Lung (tissue), 11 donors: ENCODE measurements at regions not wholly inside any gene's neighbourhood (a gene's known extent, or its start where the extent isn't known, plus 50 kb on each side); places are given as distances from the start of the nearest gene placed in this dataset.
"Not testable (repeated sequence)": the region's sequence is repeated elsewhere in the genome, so short reads cannot be mapped to it uniquely, and the experiment has no call there.

Experiments used
- ATAC-seq: fragments of 200-7000 bp; cut with Tn5 transposase; one replicate; pipeline ENCODE4 v1.9.1; 2020; ENCODE audit warnings: moderate number of reproducible peaks; ENCODE audit not compliant: insufficient read depth, low FRiP score
- DNase-seq, 3 donors: peaks; one replicate each; pipeline ENCODE4 v3.0.0-alpha.2; 2013 to 2017
- H3K27ac ChIP-seq, 2 donors: one replicate each; pipeline ENCODE4 v1.5.1; 2013; ENCODE audit warnings: mild to moderate bottlenecking in 2 of 2, moderate library complexity in 2 of 2, control low read depth in 1 of 2, inconsistent platforms in 1 of 2, low read depth in 1 of 2, low read length in 1 of 2
- H3K27me3 ChIP-seq, 3 donors: one replicate each; pipeline ENCODE4 v1.5.1; 2013; ENCODE audit warnings: low read length in 2 of 3; ENCODE audit not compliant: control insufficient read depth in 3 of 3, insufficient read depth in 3 of 3
- H3K36me3 ChIP-seq, 4 donors: one replicate each; pipeline ENCODE4 v1.5.1; 2013; ENCODE audit warnings: low read length in 4 of 4, mild to moderate bottlenecking in 1 of 4, moderate library complexity in 1 of 4; ENCODE audit not compliant: control insufficient read depth in 4 of 4, insufficient read depth in 4 of 4
- H3K4me1 ChIP-seq, 5 donors: one replicate each; pipeline ENCODE4 v1.5.1; 2013; ENCODE audit warnings: low read length in 5 of 5, mild to moderate bottlenecking in 2 of 5, moderate library complexity in 1 of 5; ENCODE audit not compliant: control insufficient read depth in 5 of 5, insufficient read depth in 5 of 5
- H3K4me3 ChIP-seq: one replicate; pipeline ENCODE4 v1.5.1; 2013; ENCODE audit warnings: mild to moderate bottlenecking, control low read depth, moderate library complexity
- H3K9ac ChIP-seq, 2 donors: one replicate each; pipeline ENCODE4 v1.5.1; 2013; ENCODE audit warnings: low read length in 2 of 2, control low read depth in 1 of 2; ENCODE audit not compliant: insufficient read depth in 1 of 2
- H3K9me3 ChIP-seq, 4 donors: one replicate each; pipeline ENCODE4 v1.5.1; 2013; ENCODE audit warnings: low read length in 3 of 4, mild to moderate bottlenecking in 1 of 4, moderate library complexity in 1 of 4; ENCODE audit not compliant: control insufficient read depth in 4 of 4, insufficient read depth in 3 of 4
- CTCF ChIP-seq: IDR thresholded peaks from 2 replicates; pipeline ENCODE4 v1.5.1; 2012; ENCODE audit warnings: mild to moderate bottlenecking; ENCODE audit errors: control extremely low read depth, extremely low read depth
- WGBS, 2 donors: extraction: QIAGEN DNeasy Blood & Tissue Kit; methylation state at CpG; one replicate each; pipeline ENCODE4 v1.1.7; 2013; 5-methylcytosine and 5-hydroxymethylcytosine counted together
- donor health status: control.
- donor health status: control.
- donor health status: Bipolar disorder and iron deficiency.
- donor health status: healthy.
- donor health status: DM: yes; HTN: yes; CAD: no.

- not testable (repeated sequence) for H3K36me3 ChIP-seq, H3K4me1 ChIP-seq, H3K9ac ChIP-seq, H3K27me3 ChIP-seq, H3K27ac ChIP-seq, DNase-seq, H3K9me3 ChIP-seq, H3K4me3 ChIP-seq, ATAC-seq
- WGBS, 2 donors = 74 to 89% methylated on average over 2 of the region's 2 CpGs
These were observed 50.3 kb upstream of the AGTPBP1 start for GRCh38 chr9:85792057-85792456.

GRCh38 chr9:85802978-85803695 lies 61.4 kb upstream of the AGTPBP1 start:
- not testable (repeated sequence) for DNase-seq, H3K9ac ChIP-seq, ATAC-seq, H3K36me3 ChIP-seq, H3K9me3 ChIP-seq, H3K27ac ChIP-seq, H3K27me3 ChIP-seq, H3K4me1 ChIP-seq, H3K4me3 ChIP-seq
- WGBS, 2 donors = 53 to 64% methylated on average over 6 of the region's 6 CpGs

GRCh38 chr9:85804847-85805133 lies 63.0 kb upstream of the AGTPBP1 start:
- peaks cover 0 to 12% (median 6%) of the 10 kb centered on the region in 4 donors for H3K36me3 ChIP-seq
- not testable (repeated sequence) for DNase-seq, H3K4me1 ChIP-seq, H3K9ac ChIP-seq, ATAC-seq, H3K9me3 ChIP-seq, H3K27me3 ChIP-seq
- H3K4me3 ChIP-seq = peak overlapping the region; percentile 73
- WGBS, 2 donors = 1 to 2% methylated on average over 9 to 16 of the region's 16 CpGs
- H3K27ac ChIP-seq = peak overlapping the region; percentile 12 to 87

- H3K9me3 ChIP-seq, H3K27me3 ChIP-seq, H3K4me1 ChIP-seq: not testable (repeated sequence)
- Histone ChIP-seq H3K9ac (peak overlapping the region; percentile 63 to 76), H3K4me3 (peak overlapping the region; percentile 73), H3K27ac (peak overlapping the region; percentile 93 to 95), H3K36me3 (peaks cover 0 to 12% (median 6%) of the 10 kb centered on the region in 4 donors)
- ATAC-seq (peak; percentile 92), DNase-seq (peak; percentile 70 to 83 (median 75))
- 0 to 1% methylated on average over 63 to 111 of the region's 111 CpGs for WGBS, 2 donors
- peak; percentile 5 for TF ChIP-seq CTCF
These were observed 63.6 kb upstream of the AGTPBP1 start for GRCh38 chr9:85805134-85806005.

GRCh38 chr9:85808329-85808728 lies 66.6 kb upstream of the AGTPBP1 start:
- not testable (repeated sequence) for H3K27me3 ChIP-seq, H3K27ac ChIP-seq, H3K9me3 ChIP-seq, DNase-seq, ATAC-seq, H3K4me3 ChIP-seq, H3K9ac ChIP-seq, H3K4me1 ChIP-seq
- peaks cover 0 to 12% (median 7%) of the 10 kb centered on the region in 4 donors for H3K36me3 ChIP-seq
- WGBS, 2 donors = 93 to 98% methylated on average over 2 of the region's 2 CpGs

- H3K27me3 ChIP-seq, H3K36me3 ChIP-seq, H3K27ac ChIP-seq, H3K9ac ChIP-seq, H3K4me3 ChIP-seq, H3K4me1 ChIP-seq, H3K9me3 ChIP-seq: not testable (repeated sequence)
- ATAC-seq (peak; percentile 72), DNase-seq (peak in 1 of 3 donors; percentile 22)
- 75 to 88% methylated on average over 2 of the region's 2 CpGs for WGBS, 2 donors
These were observed 71.6 kb upstream of the AGTPBP1 start for GRCh38 chr9:85813388-85813787.

GRCh38 chr9:85814800-85815199 lies 73.0 kb upstream of the AGTPBP1 start:
- H3K27ac ChIP-seq, ATAC-seq, H3K27me3 ChIP-seq, H3K36me3 ChIP-seq, H3K9ac ChIP-seq, H3K4me3 ChIP-seq, H3K4me1 ChIP-seq, H3K9me3 ChIP-seq, DNase-seq: not testable (repeated sequence)
